Neural progenitor cell (in vitro differentiated cells): ENCODE measurements at regions not wholly inside any gene's neighbourhood (a gene's known extent, or its start where the extent isn't known, plus 50 kb on each side); places are given as distances from the start of the nearest gene placed in this dataset.

Experiments used
- DNase-seq: peaks from one replicate; pipeline ENCODE4 v3.0.0-alpha.2; 2016; ENCODE audit warnings: low spot score
- H2AFZ ChIP-seq: fragments of 200-600 bp; sonication (generic); replicated peaks from 2 replicates; pipeline ENCODE4 v1.6.1; 2016; ENCODE audit warnings: antibody characterized with exemption
- H3F3A ChIP-seq: fragments of 200-600 bp; sonication (generic); 2 replicates; pipeline ENCODE4 v1.6.1; 2016; ENCODE audit warnings: antibody characterized with exemption, low read depth
- H3K27ac ChIP-seq: fragments of 200-600 bp; sonication (generic); 2 replicates; pipeline ENCODE4 v1.5.1; 2016; ENCODE audit warnings: mild to moderate bottlenecking
- H3K27me3 ChIP-seq: fragments of 200-600 bp; sonication (generic); 2 replicates; pipeline ENCODE4 v1.6.1; 2016; ENCODE audit warnings: mild to moderate bottlenecking, moderate library complexity
- H3K36me3 ChIP-seq: fragments of 200-600 bp; sonication (generic); 2 replicates; pipeline ENCODE4 v1.5.1; 2016
- H3K4me1 ChIP-seq: fragments of 200-600 bp; sonication (generic); 2 replicates; pipeline ENCODE4 v1.6.1; 2016; ENCODE audit warnings: mixed run types
- H3K4me2 ChIP-seq: fragments of 200-600 bp; sonication (generic); 2 replicates; pipeline ENCODE4 v1.6.1; 2016
- H3K4me3 ChIP-seq: fragments of 200-600 bp; sonication (generic); 2 replicates; pipeline ENCODE4 v1.5.1; 2016
- H3K79me2 ChIP-seq: fragments of 200-600 bp; sonication (generic); 2 replicates; pipeline ENCODE4 v1.6.1; 2016; ENCODE audit warnings: low read depth
- H3K9ac ChIP-seq: fragments of 200-600 bp; sonication (generic); 2 replicates; pipeline ENCODE4 v1.6.1; 2016
- H3K9me3 ChIP-seq: fragments of 200-600 bp; sonication (generic); 2 replicates; pipeline ENCODE4 v1.5.1; 2016; ENCODE audit warnings: low read depth
- H4K20me1 ChIP-seq: fragments of 200-600 bp; sonication (generic); 2 replicates; pipeline ENCODE4 v1.6.1; 2016; ENCODE audit warnings: low read depth
- H3K27ac Mint-ChIP-seq: 3 replicates; pipeline ENCODE4 v1.8.0; 2021; ENCODE audit warnings: mixed read lengths
- H3K27me3 Mint-ChIP-seq: 2 replicates; pipeline ENCODE4 v1.8.0; 2022; ENCODE audit warnings: low read depth, mild to moderate bottlenecking, inconsistent platforms, moderate library complexity, mixed read lengths; ENCODE audit not compliant: insufficient read depth
- H3K36me3 Mint-ChIP-seq: 3 replicates; pipeline ENCODE4 v1.8.0; 2021; ENCODE audit warnings: mixed read lengths
- H3K4me1 Mint-ChIP-seq: 3 replicates; pipeline ENCODE4 v1.8.0; 2021; ENCODE audit warnings: mixed read lengths
- H3K4me3 Mint-ChIP-seq: 3 replicates; pipeline ENCODE4 v1.8.0; 2021; ENCODE audit warnings: mild to moderate bottlenecking, moderate library complexity, mixed read lengths
- H3K9me3 Mint-ChIP-seq: 3 replicates; pipeline ENCODE4 v1.8.0; 2020; ENCODE audit warnings: mixed read lengths
- EZH2 ChIP-seq: fragments of 200-600 bp; sonication (generic); IDR thresholded peaks from 2 replicates; pipeline ENCODE4 v1.6.1; 2017; ENCODE audit warnings: antibody characterized with exemption, mild to moderate bottlenecking, moderate library complexity
- EZH2phosphoT487 ChIP-seq: fragments of 200-600 bp; sonication (generic); IDR thresholded peaks from 2 replicates; pipeline ENCODE4 v1.6.1; 2017; ENCODE audit warnings: antibody characterized with exemption
- TF ChIP-seq, protein P1 (sequence below): fragments of 200-600 bp; sonication (generic); IDR thresholded peaks from 2 replicates; pipeline ENCODE4 v1.5.1; 2017; ENCODE audit warnings: antibody characterized with exemption, mild to moderate bottlenecking

DNA sequence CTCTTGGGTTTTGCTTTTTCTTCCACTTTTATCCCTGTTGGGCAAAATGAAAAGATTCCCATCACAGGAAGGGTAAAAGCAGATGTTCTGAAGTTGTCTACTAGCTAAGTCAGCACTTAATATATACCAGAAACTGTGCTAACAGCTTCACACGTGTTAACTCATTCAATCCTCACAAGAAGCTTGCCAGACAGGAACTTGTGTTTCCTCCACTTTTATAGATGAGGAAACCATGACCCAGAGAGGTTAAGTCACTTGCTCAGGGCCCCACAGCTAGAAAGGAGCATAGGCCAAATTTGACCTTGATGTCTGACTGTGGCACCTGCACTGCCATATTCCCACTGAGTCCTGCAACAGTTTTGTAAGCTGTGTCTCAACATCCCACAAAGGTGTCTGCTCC is 76.8 kb upstream of the EPC2 start:
- no peak for DNase-seq
- H3K9me3 ChIP-seq, result no peaks in the 10 kb centered on the region
- peaks cover 13% of the 10 kb centered on the region for H3K4me1 Mint-ChIP-seq
- no peak overlapping the region for H3K4me2 ChIP-seq
- H3F3A ChIP-seq, result peaks cover 3% of the 10 kb centered on the region
- H4K20me1 ChIP-seq, result no peaks in the 10 kb centered on the region
- H3K4me3 Mint-ChIP-seq, result no peak overlapping the region
- no peak for TF ChIP-seq EZH2phosphoT487
- H3K27ac ChIP-seq, result no peak overlapping the region
- no peak overlapping the region for H3K4me3 ChIP-seq
- H3K27me3 Mint-ChIP-seq, result peaks cover 12% of the 10 kb centered on the region
- peaks cover 57% of the 10 kb centered on the region for H3K27me3 ChIP-seq
- no peak overlapping the region for H3K27ac Mint-ChIP-seq
- H2AFZ ChIP-seq, result no peak overlapping the region
- peaks cover 4% of the 10 kb centered on the region for H3K9me3 Mint-ChIP-seq
- no peaks in the 10 kb centered on the region for H3K36me3 Mint-ChIP-seq
- no peaks in the 10 kb centered on the region for H3K36me3 ChIP-seq
- no peaks in the 10 kb centered on the region for H3K79me2 ChIP-seq
- peaks cover 8% of the 10 kb centered on the region for H3K4me1 ChIP-seq
- H3K9ac ChIP-seq, result no peak overlapping the region

DNA sequence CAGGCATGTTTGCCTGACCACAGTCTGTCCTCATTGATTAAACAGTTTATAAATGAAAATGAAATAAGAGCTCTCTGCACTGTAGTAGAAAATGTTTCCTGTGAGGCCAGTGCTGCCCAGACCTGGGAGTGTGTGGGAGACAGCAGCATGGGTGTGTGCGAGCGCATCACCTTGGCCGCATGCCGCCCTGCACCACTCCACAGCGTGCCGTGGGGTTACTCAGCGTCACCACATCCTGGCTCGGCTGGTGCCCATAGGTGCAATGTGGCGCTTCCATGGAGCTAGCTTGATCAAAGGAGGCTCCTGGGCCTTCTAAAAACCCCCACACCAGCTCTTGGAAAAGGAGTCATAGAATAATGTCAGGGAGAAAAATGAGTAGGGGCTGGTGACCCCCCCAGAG is 76.0 kb upstream of the EPC2 start:
- no peaks in the 10 kb centered on the region for H3K36me3 ChIP-seq
- H3K79me2 ChIP-seq, result no peaks in the 10 kb centered on the region
- Mint-ChIP-seq H3K27ac (no peak overlapping the region), H3K4me3 (no peak overlapping the region), H3K36me3 (no peaks in the 10 kb centered on the region), H3K9me3 (peaks cover 4% of the 10 kb centered on the region), H3K4me1 (peaks cover 13% of the 10 kb centered on the region), H3K27me3 (peaks cover 12% of the 10 kb centered on the region)
- peaks cover 66% of the 10 kb centered on the region for H3K27me3 ChIP-seq
- TF ChIP-seq EZH2 (no peak), EZH2phosphoT487 (no peak)
- TF ChIP-seq, protein P1, sequence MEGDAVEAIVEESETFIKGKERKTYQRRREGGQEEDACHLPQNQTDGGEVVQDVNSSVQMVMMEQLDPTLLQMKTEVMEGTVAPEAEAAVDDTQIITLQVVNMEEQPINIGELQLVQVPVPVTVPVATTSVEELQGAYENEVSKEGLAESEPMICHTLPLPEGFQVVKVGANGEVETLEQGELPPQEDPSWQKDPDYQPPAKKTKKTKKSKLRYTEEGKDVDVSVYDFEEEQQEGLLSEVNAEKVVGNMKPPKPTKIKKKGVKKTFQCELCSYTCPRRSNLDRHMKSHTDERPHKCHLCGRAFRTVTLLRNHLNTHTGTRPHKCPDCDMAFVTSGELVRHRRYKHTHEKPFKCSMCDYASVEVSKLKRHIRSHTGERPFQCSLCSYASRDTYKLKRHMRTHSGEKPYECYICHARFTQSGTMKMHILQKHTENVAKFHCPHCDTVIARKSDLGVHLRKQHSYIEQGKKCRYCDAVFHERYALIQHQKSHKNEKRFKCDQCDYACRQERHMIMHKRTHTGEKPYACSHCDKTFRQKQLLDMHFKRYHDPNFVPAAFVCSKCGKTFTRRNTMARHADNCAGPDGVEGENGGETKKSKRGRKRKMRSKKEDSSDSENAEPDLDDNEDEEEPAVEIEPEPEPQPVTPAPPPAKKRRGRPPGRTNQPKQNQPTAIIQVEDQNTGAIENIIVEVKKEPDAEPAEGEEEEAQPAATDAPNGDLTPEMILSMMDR, result no peak
- no peak overlapping the region for H3K27ac ChIP-seq
- H4K20me1 ChIP-seq, result no peaks in the 10 kb centered on the region
- H3K9ac ChIP-seq, result no peak overlapping the region
- H3K9me3 ChIP-seq, result no peaks in the 10 kb centered on the region
- H3F3A ChIP-seq, result peaks cover 3% of the 10 kb centered on the region
- H2AFZ ChIP-seq, result no peak overlapping the region
- H3K4me1 ChIP-seq, result peaks cover 8% of the 10 kb centered on the region
- no peak overlapping the region for H3K4me2 ChIP-seq
- H3K4me3 ChIP-seq, result no peak overlapping the region
- no peak for DNase-seq

DNA sequence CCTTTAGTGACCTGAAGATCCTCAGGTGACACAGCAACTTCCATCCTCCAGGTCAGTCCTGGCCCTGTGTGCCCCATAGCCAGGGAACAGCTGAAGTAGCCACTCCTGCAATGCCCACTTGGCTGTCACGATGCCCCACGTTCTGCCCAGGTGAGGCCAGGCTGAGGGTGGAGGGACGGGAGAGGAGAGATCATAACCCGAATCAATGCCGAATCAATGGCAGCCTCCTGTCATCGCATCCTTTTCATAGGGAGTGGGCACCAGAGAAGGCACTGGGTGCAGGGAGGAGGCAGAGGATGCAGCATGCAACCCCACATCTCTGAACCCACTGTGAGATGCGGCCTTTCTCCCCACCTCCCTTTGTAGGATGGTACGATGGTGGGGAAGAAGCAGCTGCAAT is 75.3 kb upstream of the EPC2 start:
- Histone ChIP-seq H3K9ac (no peak overlapping the region), H3K4me2 (no peak overlapping the region), H4K20me1 (no peaks in the 10 kb centered on the region), H3F3A (peaks cover 3% of the 10 kb centered on the region), H3K27ac (no peak overlapping the region), H3K36me3 (no peaks in the 10 kb centered on the region), H3K79me2 (no peaks in the 10 kb centered on the region), H3K27me3 (peaks cover 73% of the 10 kb centered on the region), H2AFZ (no peak overlapping the region), H3K9me3 (no peaks in the 10 kb centered on the region), H3K4me3 (no peak overlapping the region), H3K4me1 (peaks cover 8% of the 10 kb centered on the region)
- no peak for TF ChIP-seq EZH2
- no peak overlapping the region for H3K4me3 Mint-ChIP-seq
- H3K27me3 Mint-ChIP-seq, result peaks cover 14% of the 10 kb centered on the region
- DNase-seq, result no peak
- peaks cover 3% of the 10 kb centered on the region for H3K9me3 Mint-ChIP-seq
- H3K27ac Mint-ChIP-seq, result no peak overlapping the region
- H3K36me3 Mint-ChIP-seq, result no peaks in the 10 kb centered on the region
- peaks cover 13% of the 10 kb centered on the region for H3K4me1 Mint-ChIP-seq

DNA sequence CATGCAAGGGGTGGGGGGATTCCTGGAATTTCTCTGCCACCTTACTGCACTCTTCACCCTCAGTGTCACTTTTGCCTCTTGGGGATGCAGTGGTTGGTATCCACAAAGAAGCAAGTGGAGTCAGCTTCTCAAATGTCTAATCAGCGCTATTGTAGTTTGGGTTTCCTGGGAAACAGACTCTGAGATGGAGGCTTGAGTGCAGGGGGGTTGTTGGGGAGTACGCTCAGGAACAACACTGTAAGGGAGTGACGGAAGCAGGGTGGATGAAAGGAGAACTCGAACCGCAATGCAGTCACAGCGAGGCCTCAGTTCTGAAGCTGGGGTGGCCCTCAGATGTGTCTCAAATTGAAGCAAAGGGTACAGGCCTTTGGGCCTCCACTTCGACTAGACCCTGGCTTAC is 73.6 kb upstream of the EPC2 start:
- Histone ChIP-seq H3K4me3 (no peak overlapping the region), H4K20me1 (peaks cover 9% of the 10 kb centered on the region), H3F3A (peaks cover 3% of the 10 kb centered on the region), H2AFZ (no peak overlapping the region), H3K27ac (no peak overlapping the region), H3K79me2 (no peaks in the 10 kb centered on the region), H3K36me3 (no peaks in the 10 kb centered on the region), H3K4me1 (peaks cover 8% of the 10 kb centered on the region), H3K9me3 (no peaks in the 10 kb centered on the region), H3K9ac (no peak overlapping the region), H3K4me2 (no peak overlapping the region), H3K27me3 (peaks cover 87% of the 10 kb centered on the region)
- no peak for DNase-seq
- no peak for TF ChIP-seq EZH2
- TF ChIP-seq, protein P1, result no peak
- TF ChIP-seq EZH2phosphoT487, result no peak
- Mint-ChIP-seq H3K4me3 (peak overlapping the region; percentile 57), H3K27me3 (peaks cover 19% of the 10 kb centered on the region), H3K4me1 (peaks cover 13% of the 10 kb centered on the region), H3K9me3 (peaks cover 2% of the 10 kb centered on the region), H3K36me3 (no peaks in the 10 kb centered on the region), H3K27ac (peak overlapping the region; percentile 86)
